ENCODE measurements at regions not wholly inside any gene's neighbourhood (a gene's known extent, or its start where the extent isn't known, plus 50 kb on each side); places are given as distances from the start of the nearest gene placed in this dataset.

- H3K9me3 ChIP-seq (ENCODE audit: control insufficient read depth, insufficient read depth, low read length) = no peaks in the 10 kb centered on the region
- H3K36me3 ChIP-seq (ENCODE audit: control insufficient read depth, insufficient read depth, low read length) = no peaks in the 10 kb centered on the region
- no peaks in the 10 kb centered on the region for H3K4me1 ChIP-seq (ENCODE audit: control insufficient read depth, insufficient read depth, low read length)
- DNase-seq (no peak), ATAC-seq (no peak)
- TF ChIP-seq, protein P1, sequence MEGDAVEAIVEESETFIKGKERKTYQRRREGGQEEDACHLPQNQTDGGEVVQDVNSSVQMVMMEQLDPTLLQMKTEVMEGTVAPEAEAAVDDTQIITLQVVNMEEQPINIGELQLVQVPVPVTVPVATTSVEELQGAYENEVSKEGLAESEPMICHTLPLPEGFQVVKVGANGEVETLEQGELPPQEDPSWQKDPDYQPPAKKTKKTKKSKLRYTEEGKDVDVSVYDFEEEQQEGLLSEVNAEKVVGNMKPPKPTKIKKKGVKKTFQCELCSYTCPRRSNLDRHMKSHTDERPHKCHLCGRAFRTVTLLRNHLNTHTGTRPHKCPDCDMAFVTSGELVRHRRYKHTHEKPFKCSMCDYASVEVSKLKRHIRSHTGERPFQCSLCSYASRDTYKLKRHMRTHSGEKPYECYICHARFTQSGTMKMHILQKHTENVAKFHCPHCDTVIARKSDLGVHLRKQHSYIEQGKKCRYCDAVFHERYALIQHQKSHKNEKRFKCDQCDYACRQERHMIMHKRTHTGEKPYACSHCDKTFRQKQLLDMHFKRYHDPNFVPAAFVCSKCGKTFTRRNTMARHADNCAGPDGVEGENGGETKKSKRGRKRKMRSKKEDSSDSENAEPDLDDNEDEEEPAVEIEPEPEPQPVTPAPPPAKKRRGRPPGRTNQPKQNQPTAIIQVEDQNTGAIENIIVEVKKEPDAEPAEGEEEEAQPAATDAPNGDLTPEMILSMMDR (IDR thresholded peaks at IDR 0.05) = no peak
- WGBS (ENCODE audit: insufficient coverage) = 89% methylated on average over 11 of the region's 11 CpGs
- H3K27me3 ChIP-seq (ENCODE audit: control insufficient read depth, insufficient read depth, low read length) = no peaks in the 10 kb centered on the region
- Mint-ChIP-seq H3K36me3 (no peaks in the 10 kb centered on the region), H3K4me3 (no peak overlapping the region), H3K27me3 (ENCODE audit: low read depth in 2 of 2) (peaks cover 0 to 10% of the 10 kb centered on the region in 2 donors), H3K27ac (no peak overlapping the region), H3K4me1 (no peaks in the 10 kb centered on the region), H3K9me3 (no peaks in the 10 kb centered on the region)
- intact Hi-C loops (cut with micrococcal nuclease) = no loop called here
- H3K27ac ChIP-seq (ENCODE audit: low read length) = no peak overlapping the region
- H3K4me3 ChIP-seq (ENCODE audit: low read length) = no peak overlapping the region
Measured at GRCh38 chr20:57807401-57808263, 97.8 kb upstream of the PMEPA1 start.

GRCh38 chr20:57806975-57807374, 97.2 kb upstream of the PMEPA1 start:
- H3K27me3 ChIP-seq (ENCODE audit: control insufficient read depth, insufficient read depth, low read length) = no peaks in the 10 kb centered on the region
- H3K27ac Mint-ChIP-seq = no peak overlapping the region
- TF ChIP-seq, protein P1 (IDR thresholded peaks at IDR 0.05) = no peak
- H3K36me3 Mint-ChIP-seq = no peaks in the 10 kb centered on the region
- H3K4me3 ChIP-seq (ENCODE audit: low read length) = no peak overlapping the region
- DNase-seq = no peak
- H3K9me3 ChIP-seq (ENCODE audit: control insufficient read depth, insufficient read depth, low read length) = no peaks in the 10 kb centered on the region
- no peaks in the 10 kb centered on the region for H3K4me1 Mint-ChIP-seq
- peaks cover 0 to 10% of the 10 kb centered on the region in 2 donors for H3K27me3 Mint-ChIP-seq (ENCODE audit: low read depth in 2 of 2)
- H3K27ac ChIP-seq (ENCODE audit: low read length) = no peak overlapping the region
- 97% methylated on average over 4 of the region's 4 CpGs for WGBS (ENCODE audit: insufficient coverage)
- H3K4me1 ChIP-seq (ENCODE audit: control insufficient read depth, insufficient read depth, low read length) = no peaks in the 10 kb centered on the region
- intact Hi-C loops (cut with micrococcal nuclease) = no loop called here
- ATAC-seq = no peak
- no peak overlapping the region for H3K4me3 Mint-ChIP-seq
- no peaks in the 10 kb centered on the region for H3K36me3 ChIP-seq (ENCODE audit: control insufficient read depth, insufficient read depth, low read length)
- no peaks in the 10 kb centered on the region for H3K9me3 Mint-ChIP-seq

DNA sequence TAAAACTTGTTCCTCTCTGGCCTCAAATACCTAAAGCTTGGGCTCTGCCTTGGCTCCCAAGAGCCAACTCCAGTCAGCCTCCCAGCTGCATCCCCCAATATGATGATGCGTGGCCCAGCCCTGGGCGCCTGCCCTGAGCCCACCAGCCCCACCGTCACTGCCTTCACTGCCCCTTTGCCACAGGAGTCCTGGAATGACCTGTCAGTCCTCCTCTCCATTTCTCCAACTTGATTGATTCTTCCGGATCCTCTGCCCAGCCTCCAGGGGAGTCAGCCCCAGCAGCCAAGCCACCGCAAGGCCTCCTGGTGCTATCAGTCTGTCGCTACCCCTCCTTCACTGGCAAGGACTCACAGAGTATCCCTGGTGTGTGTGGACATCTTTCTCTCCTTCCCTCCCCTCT, 96.7 kb upstream of the PMEPA1 start:
- Mint-ChIP-seq H3K27me3 (ENCODE audit: low read depth in 2 of 2) (peaks cover 0 to 10% of the 10 kb centered on the region in 2 donors), H3K36me3 (no peaks in the 10 kb centered on the region), H3K9me3 (no peaks in the 10 kb centered on the region), H3K4me1 (no peaks in the 10 kb centered on the region), H3K4me3 (no peak overlapping the region), H3K27ac (no peak overlapping the region)
- Histone ChIP-seq H3K4me3 (ENCODE audit: low read length) (no peak overlapping the region), H3K9me3 (ENCODE audit: control insufficient read depth, insufficient read depth, low read length) (no peaks in the 10 kb centered on the region), H3K36me3 (ENCODE audit: control insufficient read depth, insufficient read depth, low read length) (no peaks in the 10 kb centered on the region), H3K4me1 (ENCODE audit: control insufficient read depth, insufficient read depth, low read length) (no peaks in the 10 kb centered on the region), H3K27me3 (ENCODE audit: control insufficient read depth, insufficient read depth, low read length) (no peaks in the 10 kb centered on the region), H3K27ac (ENCODE audit: low read length) (no peak overlapping the region)
- ATAC-seq (no peak), DNase-seq (no peak)
- TF ChIP-seq, protein P1 (IDR thresholded peaks at IDR 0.05) = no peak
- intact Hi-C loops (cut with micrococcal nuclease) = no loop called here
- 94% methylated on average over 6 of the region's 6 CpGs for WGBS (ENCODE audit: insufficient coverage)

DNA sequence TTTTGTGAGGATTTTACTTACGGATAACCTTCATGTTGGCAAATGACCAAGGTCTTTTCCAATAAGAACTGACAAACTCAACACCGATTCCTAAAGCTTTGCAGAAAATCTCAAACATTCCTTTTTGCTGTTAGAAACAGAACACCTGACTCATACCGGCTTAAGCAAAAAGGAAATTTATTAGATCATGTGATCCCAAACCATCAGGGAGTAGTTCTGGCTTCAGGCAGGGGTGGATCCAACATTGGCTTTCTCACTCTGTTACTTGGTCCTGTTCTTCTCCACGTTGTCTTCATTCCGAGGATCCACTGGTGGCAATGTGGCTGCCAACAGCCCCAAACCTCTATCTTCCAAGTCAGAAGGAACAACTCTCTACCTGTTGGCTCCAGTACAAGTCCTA, 95.9 kb upstream of the PMEPA1 start:
- no peaks in the 10 kb centered on the region for H3K36me3 ChIP-seq (ENCODE audit: control insufficient read depth, insufficient read depth, low read length)
- H3K9me3 ChIP-seq (ENCODE audit: control insufficient read depth, insufficient read depth, low read length) = no peaks in the 10 kb centered on the region
- intact Hi-C loops (cut with micrococcal nuclease) = no loop called here
- no peak for ATAC-seq
- Mint-ChIP-seq H3K27me3 (ENCODE audit: low read depth in 2 of 2) (peaks cover 0 to 10% of the 10 kb centered on the region in 2 donors), H3K9me3 (no peaks in the 10 kb centered on the region), H3K4me3 (no peak overlapping the region), H3K36me3 (no peaks in the 10 kb centered on the region), H3K4me1 (no peaks in the 10 kb centered on the region), H3K27ac (no peak overlapping the region)
- TF ChIP-seq, protein P1 (IDR thresholded peaks at IDR 0.05) = no peak
- 80% methylated on average over 5 of the region's 5 CpGs for WGBS (ENCODE audit: insufficient coverage)
- no peak overlapping the region for H3K4me3 ChIP-seq (ENCODE audit: low read length)
- DNase-seq = no peak
- H3K27ac ChIP-seq (ENCODE audit: low read length) = no peak overlapping the region
- no peaks in the 10 kb centered on the region for H3K4me1 ChIP-seq (ENCODE audit: control insufficient read depth, insufficient read depth, low read length)
- no peaks in the 10 kb centered on the region for H3K27me3 ChIP-seq (ENCODE audit: control insufficient read depth, insufficient read depth, low read length)

Data from natural killer cell (primary cell).